IMR-90 (cell line): ENCODE measurements at regions not wholly inside any gene's neighbourhood (a gene's known extent, or its start where the extent isn't known, plus 50 kb on each side); places are given as distances from the start of the nearest gene placed in this dataset.

ENCODE experiments used
- ATAC-seq: fragments of 200-7000 bp; cut with Tn5 transposase; 2 replicates; pipeline ENCODE4 v1.9.1; 2020; ENCODE audit warnings: low read depth, mild to moderate bottlenecking, moderate library complexity
- BruUV-seq: library from RNA; stranded (reverse); fragments of 400-500 nt; replicated peaks from 2 replicates; lab custom pipeline; 2021; lab: Mats Ljungman, UMichigan
- CTCF ChIA-PET: fragments of 300-600 bp; formaldehyde crosslinking; extraction: SDS; loops from one replicate; lab custom pipeline; 2021; ENCODE audit warnings: antibody characterized with exemption; lab: Yijun Ruan, JAX
- POLR2A ChIA-PET: fragments of 300-600 bp; sonication (Branson Sonifier 250); formaldehyde crosslinking; loops from one replicate; lab custom pipeline; 2022; ENCODE audit warnings: antibody characterized with exemption; ENCODE audit not compliant: unreplicated experiment; lab: Charles Lee
- DNase-seq: peaks from one replicate; pipeline ENCODE4 v3.0.0; 2013
- H2AFZ ChIP-seq: replicated peaks from 2 replicates; pipeline ENCODE3; 2013; ENCODE audit warnings: low read length, mild to moderate bottlenecking; ENCODE audit not compliant: poor library complexity
- H2AK5ac ChIP-seq: 2 replicates; pipeline ENCODE4 v1.6.1; 2013; ENCODE audit warnings: low read depth, low read length, inconsistent platforms
- H2AK9ac ChIP-seq: replicated peaks from 2 replicates; pipeline ENCODE3; 2013; ENCODE audit warnings: mild to moderate bottlenecking, low read depth, low read length, moderate library complexity; ENCODE audit not compliant: poor library complexity
- H2BK120ac ChIP-seq: 2 replicates; pipeline ENCODE4 v1.6.1; 2013; ENCODE audit warnings: low read depth, low read length, inconsistent platforms
- H2BK15ac ChIP-seq: 3 replicates; pipeline ENCODE4 v1.6.1; 2013; ENCODE audit warnings: low read depth, low read length, inconsistent platforms
- H2BK20ac ChIP-seq: 2 replicates; pipeline ENCODE4 v1.6.1; 2013; ENCODE audit warnings: low read depth, mild to moderate bottlenecking, inconsistent platforms, low read length, moderate library complexity
- H2BK5ac ChIP-seq: 2 replicates; pipeline ENCODE4 v1.6.1; 2013; ENCODE audit warnings: mild to moderate bottlenecking, low read depth, low read length, inconsistent platforms; ENCODE audit not compliant: poor library complexity, severe bottlenecking
- H3K14ac ChIP-seq: replicated peaks from 2 replicates; pipeline ENCODE4 v1.6.1; 2013; ENCODE audit warnings: low read depth, low read length, inconsistent platforms
- H3K18ac ChIP-seq: 2 replicates; pipeline ENCODE4 v1.6.1; 2013; ENCODE audit warnings: low read depth, low read length, control low read depth
- H3K23ac ChIP-seq: 2 replicates; pipeline ENCODE4 v1.6.1; 2013; ENCODE audit warnings: low read depth, low read length, inconsistent platforms
- H3K27ac ChIP-seq: 2 replicates; pipeline ENCODE4 v1.5.1; 2013; ENCODE audit warnings: mild to moderate bottlenecking, control low read depth, low read length; ENCODE audit not compliant: insufficient read depth
- H3K27me3 ChIP-seq: 2 replicates; pipeline ENCODE4 v1.6.1; 2013; ENCODE audit warnings: low read length; ENCODE audit not compliant: control insufficient read depth, insufficient read depth
- H3K36me3 ChIP-seq: 2 replicates; pipeline ENCODE4 v1.6.1; 2013; ENCODE audit warnings: low read length, mixed read lengths; ENCODE audit not compliant: control insufficient read depth, insufficient read depth
- H3K4ac ChIP-seq: 2 replicates; pipeline ENCODE4 v1.6.1; 2013; ENCODE audit warnings: low read depth, low read length, inconsistent platforms
- H3K4me1 ChIP-seq: 2 replicates; pipeline ENCODE4 v1.6.1; 2013; ENCODE audit warnings: low read length, mixed read lengths; ENCODE audit not compliant: control insufficient read depth, insufficient read depth
- H3K4me2 ChIP-seq: 2 replicates; pipeline ENCODE4 v1.6.1; 2013; ENCODE audit warnings: low read depth, mild to moderate bottlenecking, control low read depth, low read length, moderate library complexity
- H3K4me3 ChIP-seq: 2 replicates; pipeline ENCODE4 v1.5.1; 2013; ENCODE audit warnings: low read depth, mild to moderate bottlenecking, control low read depth, low read length, moderate library complexity; ENCODE audit not compliant: insufficient read depth
- H3K56ac ChIP-seq: 2 replicates; pipeline ENCODE4 v1.6.1; 2013; ENCODE audit warnings: low read length, inconsistent platforms; ENCODE audit not compliant: insufficient read depth; ENCODE audit errors: extremely low read depth
- H3K79me1 ChIP-seq, 2 experiments: 2 replicates each; pipeline ENCODE4 v1.6.1; 2013; ENCODE audit warnings: low read length in 2 of 2, inconsistent platforms in 1 of 2, low read depth in 1 of 2
- H3K9ac ChIP-seq: 2 replicates; pipeline ENCODE4 v1.6.1; 2013; ENCODE audit warnings: low read depth, low read length, control low read depth
- H3K9me1 ChIP-seq: 2 replicates; pipeline ENCODE4 v1.6.1; 2013; ENCODE audit warnings: low read length, inconsistent platforms; ENCODE audit not compliant: insufficient read depth
- H3K9me3 ChIP-seq: 2 replicates; pipeline ENCODE4 v1.6.1; 2013; ENCODE audit warnings: low read length; ENCODE audit not compliant: control insufficient read depth, insufficient read depth
- H4K20me1 ChIP-seq: 2 replicates; pipeline ENCODE4 v1.6.1; 2013; ENCODE audit warnings: low read length, inconsistent platforms; ENCODE audit not compliant: insufficient read depth
- H4K5ac ChIP-seq: 2 replicates; pipeline ENCODE4 v1.6.1; 2013; ENCODE audit warnings: mild to moderate bottlenecking, low read depth, low read length, control low read depth
- H4K8ac ChIP-seq, 2 experiments: 2 replicates each; pipeline ENCODE4 v1.6.1; 2013; ENCODE audit warnings: low read depth in 2 of 2, low read length in 2 of 2, control low read depth in 1 of 2, inconsistent platforms in 1 of 2
- H4K91ac ChIP-seq: 2 replicates; pipeline ENCODE4 v1.6.1; 2013; ENCODE audit warnings: low read depth, low read length, inconsistent platforms; ENCODE audit not compliant: insufficient read depth
- CEBPB ChIP-seq: IDR thresholded peaks from 2 replicates; pipeline ENCODE4 v1.6.1; 2012; ENCODE audit warnings: low read depth, low read length, improper control_type of control experiment
- MAFK ChIP-seq: IDR thresholded peaks from 2 replicates; pipeline ENCODE4 v1.6.1; 2012; ENCODE audit warnings: low read depth, low read length, improper control_type of control experiment
- WGBS, 2 experiments: methylation state at CpG; one replicate each; pipeline versions ENCODE4 v1.1.5 to v1.1.7; 2013; ENCODE audit warnings: missing lambda C conversion rate in 2 of 2; ENCODE audit not compliant: insufficient read length in 1 of 2; ENCODE audit errors: extremely low coverage in 2 of 2; 5-methylcytosine and 5-hydroxymethylcytosine counted together
- dilution Hi-C: fragments of 300-500 bp; cut with HindIII; formaldehyde crosslinking; loops from one replicate; pipeline ENCODE4 v1.14.3; 2018; ENCODE audit warnings: low sequenced_read_pairs; ENCODE audit not compliant: unreplicated experiment
- in situ Hi-C: fragments of 300-500 bp; cut with MboI; formaldehyde crosslinking; loops from 3 replicates; pipeline ENCODE4 v1.14.3; 2019; ENCODE audit warnings: low sequenced_read_pairs, inconsistent platforms, mixed read lengths
- intact Hi-C: fragments of 100-400 bp; cut with micrococcal nuclease; formaldehyde crosslinking; loops from 2 replicates; pipeline ENCODE4 v1.10.0; 2022

- Histone ChIP-seq H3K9me1 (no peaks in the 10 kb centered on the region), H3K9me3 (no peaks in the 10 kb centered on the region), H2BK5ac (no peak overlapping the region), H3K18ac (no peak overlapping the region), H3K36me3 (no peaks in the 10 kb centered on the region), H2AK9ac (no peak overlapping the region), H3K79me1 (no peaks in the 10 kb centered on the region), H4K20me1 (no peaks in the 10 kb centered on the region), H3K14ac (no peak overlapping the region), H4K8ac (no peak overlapping the region), H3K56ac (no peak overlapping the region), H3K27me3 (no peaks in the 10 kb centered on the region), H2AK5ac (0 out of 2 replicates have a peak overlapping the region, but pooled peaks have one; percentile 51), H3K9ac (no peak overlapping the region), H4K5ac (no peak overlapping the region; the same call in 1 of the 2 replicates), H2BK120ac (no peak overlapping the region; the same call in 1 of the 2 replicates), H4K91ac (no peak overlapping the region), H3K4me2 (no peak overlapping the region), H3K4me3 (no peak overlapping the region), H3K4me1 (peaks cover 6% of the 10 kb centered on the region), H2BK15ac (0 out of 3 replicates have a peak overlapping the region, but pooled peaks have one; percentile 33), H3K4ac (no peak overlapping the region; the same call in 1 of the 2 replicates), H2BK20ac (no peak overlapping the region), H3K27ac (no peak overlapping the region), H2AFZ (no peak overlapping the region), H3K23ac (no peak overlapping the region)
- no peak for ATAC-seq
- in situ Hi-C loops (no loop called here), intact Hi-C loops (no loop called here), dilution Hi-C loops (no loop called here)
- 100% methylated on average over 1 of the region's 11 CpGs; no CpG with 5 or more reads in 1 of the 2 experiments for WGBS, 2 experiments
- CTCF ChIA-PET: no interaction called here
- POLR2A ChIA-PET: no interaction called here
- no peak for DNase-seq
- TF ChIP-seq CEBPB (peak; percentile 85), MAFK (no peak)
- BruUV-seq: no TSS peak
Measured at GRCh38 chr1:244224487-244225430, 173.7 kb downstream of the ZBTB18 start.
